ENCODE measurements at regions not wholly inside any gene's neighbourhood (a gene's known extent, or its start where the extent isn't known, plus 50 kb on each side); places are given as distances from the start of the nearest gene placed in this dataset.

DNA sequence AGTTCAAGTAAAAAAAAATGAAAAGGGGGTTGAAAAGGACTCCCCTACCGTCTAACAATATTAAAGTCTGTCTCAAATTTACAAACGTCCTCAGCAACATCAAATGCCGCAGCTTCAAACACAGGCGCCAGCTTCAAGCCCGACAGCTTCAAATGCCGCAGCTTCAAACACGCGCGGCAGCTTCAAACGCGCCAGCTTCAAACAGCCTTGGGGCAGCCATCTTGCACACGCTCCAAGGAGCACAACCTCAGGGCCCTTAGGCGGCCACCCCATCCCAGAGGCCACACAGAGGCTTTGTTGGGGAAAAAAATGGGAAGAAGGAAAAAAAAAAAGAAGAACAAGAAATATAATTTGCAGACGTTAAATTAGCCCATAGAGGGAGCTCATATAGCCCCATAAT lies 244.4 kb upstream of the VRK2 start:
- no peak overlapping the region for H3K4me3 ChIP-seq
- BruUV-seq (replicated peaks) = no TSS peak

DNA sequence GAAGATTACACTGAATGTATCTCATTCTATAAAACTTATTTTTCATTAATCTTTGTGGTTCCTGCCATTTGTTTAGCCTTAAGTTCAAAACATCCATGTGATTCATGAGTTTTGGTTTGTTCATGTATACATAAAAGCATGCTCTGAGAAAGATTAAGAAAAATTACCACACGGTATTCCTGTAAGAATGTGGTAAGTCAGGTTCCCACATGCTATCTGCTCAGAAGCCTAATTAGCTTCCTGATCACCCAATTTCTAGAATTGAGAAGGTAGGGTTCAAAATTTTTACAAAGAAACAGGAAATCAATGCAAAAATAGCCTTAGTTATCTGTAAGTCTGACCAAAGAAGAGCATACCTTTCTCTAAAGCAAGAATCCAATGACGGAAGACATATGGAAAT lies 241.6 kb upstream of the VRK2 start:
- Histone ChIP-seq H3K4me2 (0 out of 2 replicates have a peak overlapping the region, but pooled peaks have one; percentile 1), H2AFZ (no peak overlapping the region), H3K4me3 (no peak overlapping the region), H3F3A (ENCODE audit: insufficient read depth, low read depth) (no peaks in the 10 kb centered on the region), H3K4me1 (replicated peaks; ENCODE audit: insufficient read depth) (no peaks in the 10 kb centered on the region), H3K79me2 (ENCODE audit: low read depth) (no peaks in the 10 kb centered on the region), H3K27ac (no peak overlapping the region), H3K36me3 (ENCODE audit: low read depth) (no peaks in the 10 kb centered on the region), H3K9me3 (ENCODE audit: insufficient read depth, low read depth) (0 out of 2 replicates have a peak, but pooled peaks cover 4% of the 10 kb centered on the region), H4K20me1 (ENCODE audit: insufficient read depth) (no peaks in the 10 kb centered on the region), H3K9me2 (ENCODE audit: insufficient read depth) (peaks cover 6% of the 10 kb centered on the region), H3K27me3 (ENCODE audit: insufficient read depth, low read depth) (no peaks in the 10 kb centered on the region)
- ChIA-PET POLR2A (ENCODE audit: unreplicated experiment) (no interaction called here), CTCF (no interaction called here)
- intact Hi-C loops (cut with micrococcal nuclease; ENCODE audit: unreplicated experiment) = no loop called here
- BruUV-seq (replicated peaks) = no TSS peak
- DNase-seq = no peak
- TF ChIP-seq, protein P1, sequence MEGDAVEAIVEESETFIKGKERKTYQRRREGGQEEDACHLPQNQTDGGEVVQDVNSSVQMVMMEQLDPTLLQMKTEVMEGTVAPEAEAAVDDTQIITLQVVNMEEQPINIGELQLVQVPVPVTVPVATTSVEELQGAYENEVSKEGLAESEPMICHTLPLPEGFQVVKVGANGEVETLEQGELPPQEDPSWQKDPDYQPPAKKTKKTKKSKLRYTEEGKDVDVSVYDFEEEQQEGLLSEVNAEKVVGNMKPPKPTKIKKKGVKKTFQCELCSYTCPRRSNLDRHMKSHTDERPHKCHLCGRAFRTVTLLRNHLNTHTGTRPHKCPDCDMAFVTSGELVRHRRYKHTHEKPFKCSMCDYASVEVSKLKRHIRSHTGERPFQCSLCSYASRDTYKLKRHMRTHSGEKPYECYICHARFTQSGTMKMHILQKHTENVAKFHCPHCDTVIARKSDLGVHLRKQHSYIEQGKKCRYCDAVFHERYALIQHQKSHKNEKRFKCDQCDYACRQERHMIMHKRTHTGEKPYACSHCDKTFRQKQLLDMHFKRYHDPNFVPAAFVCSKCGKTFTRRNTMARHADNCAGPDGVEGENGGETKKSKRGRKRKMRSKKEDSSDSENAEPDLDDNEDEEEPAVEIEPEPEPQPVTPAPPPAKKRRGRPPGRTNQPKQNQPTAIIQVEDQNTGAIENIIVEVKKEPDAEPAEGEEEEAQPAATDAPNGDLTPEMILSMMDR (conservative IDR thresholded peaks at IDR 0.05) = no peak
- TF ChIP-seq EZH2 (IDR thresholded peaks at IDR 0.05; ENCODE audit: low read depth) = no peak

More for the DNA sequence above, 244.4 kb upstream of the VRK2 start:
- no peak for TF ChIP-seq EZH2 (IDR thresholded peaks at IDR 0.05; ENCODE audit: low read depth)
- TF ChIP-seq, protein P1 (conservative IDR thresholded peaks at IDR 0.05) = no peak; the same call in 1 of the 2 replicates
- ChIA-PET POLR2A (ENCODE audit: unreplicated experiment) (no interaction called here), CTCF (no interaction called here)
- H3K9me2 ChIP-seq (ENCODE audit: insufficient read depth) = peaks cover 6% of the 10 kb centered on the region
- peaks cover 12% of the 10 kb centered on the region; the same call in 1 of the 2 replicates for H3K9me3 ChIP-seq (ENCODE audit: insufficient read depth, low read depth)
- no peak overlapping the region for H3K27ac ChIP-seq
- H3K36me3 ChIP-seq (ENCODE audit: low read depth) = no peaks in the 10 kb centered on the region
- H3K79me2 ChIP-seq (ENCODE audit: low read depth) = no peaks in the 10 kb centered on the region
- no peak overlapping the region for H3K4me2 ChIP-seq
- DNase-seq = no peak
- H3K27me3 ChIP-seq (ENCODE audit: insufficient read depth, low read depth) = no peaks in the 10 kb centered on the region
- no peak overlapping the region for H2AFZ ChIP-seq
- H3K4me1 ChIP-seq (replicated peaks; ENCODE audit: insufficient read depth) = no peaks in the 10 kb centered on the region
- intact Hi-C loops (cut with micrococcal nuclease; ENCODE audit: unreplicated experiment) = no loop called here
- no peaks in the 10 kb centered on the region for H4K20me1 ChIP-seq (ENCODE audit: insufficient read depth)
- H3F3A ChIP-seq (ENCODE audit: insufficient read depth, low read depth) = no peaks in the 10 kb centered on the region

DNA sequence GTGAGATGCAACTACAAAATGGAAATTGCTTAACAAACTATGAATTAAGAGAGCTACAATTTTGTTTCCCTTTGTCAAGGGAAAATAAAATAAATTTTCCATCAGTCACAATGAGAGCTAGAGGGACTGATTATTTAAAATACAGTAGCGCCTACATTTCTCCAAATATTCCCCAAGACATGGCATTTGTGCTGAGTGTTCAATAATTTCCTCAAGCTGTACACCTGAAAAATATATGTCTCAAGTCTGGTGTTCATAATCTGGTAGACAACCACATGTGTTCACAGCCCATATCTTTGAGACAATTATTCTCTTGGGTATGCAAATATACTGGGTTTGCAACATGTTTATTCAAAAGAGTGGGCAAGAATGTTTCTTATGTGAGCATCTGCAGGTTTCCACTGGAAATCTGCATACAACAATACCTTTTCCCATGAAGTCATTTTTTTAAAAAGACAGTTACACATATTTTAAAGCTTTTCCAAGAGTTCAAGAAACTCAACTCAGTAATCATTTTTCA lies 240.1 kb upstream of the VRK2 start:
- Histone ChIP-seq H3K9me2 (ENCODE audit: insufficient read depth) (peaks cover 10% of the 10 kb centered on the region), H3K27ac (no peak overlapping the region), H3F3A (ENCODE audit: insufficient read depth, low read depth) (no peaks in the 10 kb centered on the region), H3K4me2 (no peak overlapping the region), H3K79me2 (ENCODE audit: low read depth) (no peaks in the 10 kb centered on the region), H3K9me3 (ENCODE audit: insufficient read depth, low read depth) (0 out of 2 replicates have a peak, but pooled peaks cover 4% of the 10 kb centered on the region), H4K20me1 (ENCODE audit: insufficient read depth) (no peaks in the 10 kb centered on the region), H3K36me3 (ENCODE audit: low read depth) (no peaks in the 10 kb centered on the region), H3K27me3 (ENCODE audit: insufficient read depth, low read depth) (no peaks in the 10 kb centered on the region), H3K4me3 (no peak overlapping the region), H3K4me1 (replicated peaks; ENCODE audit: insufficient read depth) (no peaks in the 10 kb centered on the region), H2AFZ (no peak overlapping the region)
- CTCF ChIA-PET = no interaction called here
- BruUV-seq (replicated peaks) = no TSS peak
- no peak for DNase-seq
- TF ChIP-seq EZH2 (IDR thresholded peaks at IDR 0.05; ENCODE audit: low read depth) = no peak
- TF ChIP-seq, protein P1 (conservative IDR thresholded peaks at IDR 0.05) = no peak
- intact Hi-C loops (cut with micrococcal nuclease; ENCODE audit: unreplicated experiment) = no loop called here
- POLR2A ChIA-PET (ENCODE audit: unreplicated experiment) = no interaction called here

Data from PC-9 (cell line).